ENCODE measurements at regions not wholly inside any gene's neighbourhood (a gene's known extent, or its start where the extent isn't known, plus 50 kb on each side); places are given as distances from the start of the nearest gene placed in this dataset.

DNA sequence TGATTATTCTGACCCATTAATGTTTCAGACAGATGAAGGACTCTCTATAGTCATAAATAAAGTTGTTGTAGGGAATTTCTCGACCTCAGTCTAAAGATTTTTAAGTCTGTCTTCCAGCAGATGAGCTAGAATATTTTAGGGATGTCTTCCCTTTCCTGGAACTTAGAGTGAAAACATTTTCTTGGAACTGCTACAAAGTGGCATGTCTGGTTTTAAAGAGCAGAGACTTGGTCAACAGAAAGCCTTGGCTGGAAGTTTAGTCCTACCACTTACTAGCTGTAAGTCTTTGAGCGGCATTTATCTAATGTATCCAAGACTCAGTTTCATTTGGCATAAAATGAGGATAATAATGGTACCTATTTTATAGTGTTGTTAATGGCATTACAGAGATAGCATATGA, 120.0 kb upstream of the TGFBR2 start:
- no peak for DNase-seq (ENCODE audit: low read depth, low spot score)
- no peak for TF ChIP-seq FOXP2 (optimal IDR thresholded peaks at IDR 0.05; ENCODE audit: control extremely low read depth, extremely low read length, insufficient read depth)
- no peak for TF ChIP-seq EZH2 (IDR thresholded peaks at IDR 0.05)
- TF ChIP-seq POLR2AphosphoS5 (IDR thresholded peaks at IDR 0.05; ENCODE audit: borderline replicate concordance, low read depth, low read length): no peak
- H3K9ac ChIP-seq (ENCODE audit: insufficient read length): no peak overlapping the region
- no peaks in the 10 kb centered on the region for H3K9me3 ChIP-seq (ENCODE audit: low read depth, low read length)
- H3K4me3 ChIP-seq: no peak overlapping the region
- H3K36me3 ChIP-seq (ENCODE audit: insufficient read depth, low read length): no peaks in the 10 kb centered on the region
- H3K27ac ChIP-seq: no peak overlapping the region

DNA sequence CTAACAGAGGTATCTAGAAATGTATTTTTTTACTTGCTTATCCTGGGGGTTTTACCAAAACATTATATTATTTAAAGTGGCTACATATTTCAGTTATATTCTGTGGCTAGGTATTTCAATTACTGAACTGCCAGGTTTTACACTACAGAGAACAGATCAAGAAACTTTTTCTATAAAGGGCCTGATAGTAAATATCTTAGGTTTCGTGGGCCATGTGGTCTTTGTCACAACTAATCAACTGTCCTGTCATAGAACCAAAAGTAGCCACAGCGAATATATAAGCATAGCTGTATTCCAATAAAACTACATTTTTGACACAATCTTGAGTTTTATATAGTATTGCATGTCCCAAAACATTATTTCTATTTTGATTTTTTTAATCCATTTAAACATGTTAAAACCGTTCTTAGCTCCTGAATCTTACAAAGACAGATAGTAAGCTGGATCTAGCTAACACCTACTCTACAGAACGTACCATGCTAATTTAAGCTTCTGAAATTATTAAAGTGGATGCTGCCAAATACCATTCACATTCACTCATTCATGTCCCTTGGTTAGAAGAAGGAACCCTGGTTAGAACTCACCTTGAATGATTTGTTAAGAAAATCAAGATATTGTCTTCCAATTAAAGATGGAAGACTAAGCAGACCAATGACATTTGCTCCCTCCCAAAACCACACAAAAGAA, 118.2 kb upstream of the TGFBR2 start:
- Histone ChIP-seq H3K27ac (no peak overlapping the region), H3K4me3 (no peak overlapping the region), H3K9me3 (ENCODE audit: low read depth, low read length) (no peaks in the 10 kb centered on the region), H3K36me3 (ENCODE audit: insufficient read depth, low read length) (no peaks in the 10 kb centered on the region), H3K9ac (ENCODE audit: insufficient read length) (no peak overlapping the region)
- DNase-seq (ENCODE audit: low read depth, low spot score): no peak
- TF ChIP-seq FOXP2 (optimal IDR thresholded peaks at IDR 0.05; ENCODE audit: control extremely low read depth, extremely low read length, insufficient read depth) (no peak), POLR2AphosphoS5 (IDR thresholded peaks at IDR 0.05; ENCODE audit: borderline replicate concordance, low read depth, low read length) (no peak), EZH2 (IDR thresholded peaks at IDR 0.05) (no peak)

DNA sequence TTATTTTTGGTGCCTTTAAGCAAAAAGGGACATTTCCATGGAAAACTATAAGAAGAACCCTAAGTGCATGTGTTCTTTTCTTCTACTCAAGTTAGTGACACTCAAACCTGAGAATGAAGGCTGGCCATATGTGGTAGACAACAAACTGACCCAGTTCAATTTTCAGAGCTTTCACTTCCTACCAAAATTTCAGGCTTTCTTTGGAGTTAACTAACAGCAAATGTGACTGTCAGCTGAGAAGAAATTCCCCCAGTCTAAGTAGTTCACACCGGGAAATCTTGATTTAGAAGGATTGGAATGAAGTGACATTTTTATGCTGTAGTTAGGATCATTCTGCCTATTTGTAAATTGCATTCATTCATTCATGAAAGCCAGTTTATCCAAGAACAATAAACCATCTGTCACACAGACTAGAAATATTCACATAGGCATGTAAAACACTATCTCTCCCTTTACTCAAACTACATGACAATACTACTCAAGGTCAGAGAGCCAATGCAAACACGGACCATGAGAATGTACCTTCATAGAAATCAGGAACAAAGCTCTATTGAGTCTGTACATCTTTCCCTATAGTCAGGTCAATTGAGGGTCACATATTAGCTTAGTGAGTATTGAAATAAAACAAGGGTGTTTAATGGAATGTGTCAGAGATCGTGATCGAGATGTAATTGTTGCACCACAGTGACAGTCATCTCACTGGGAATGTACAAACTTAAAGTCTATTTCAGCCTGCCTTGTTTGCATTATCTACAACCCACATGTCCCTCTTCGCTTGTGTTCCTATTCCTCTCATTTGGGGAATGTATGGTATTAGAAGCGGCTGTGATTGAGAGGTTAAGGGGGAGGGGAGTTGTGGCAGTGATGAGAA, 113.8 kb upstream of the TGFBR2 start:
- no peaks in the 10 kb centered on the region for H3K9me3 ChIP-seq (ENCODE audit: low read depth, low read length)
- H3K36me3 ChIP-seq (ENCODE audit: insufficient read depth, low read length): no peaks in the 10 kb centered on the region
- H3K4me3 ChIP-seq: no peak overlapping the region
- no peak overlapping the region for H3K9ac ChIP-seq (ENCODE audit: insufficient read length)
- TF ChIP-seq POLR2AphosphoS5 (IDR thresholded peaks at IDR 0.05; ENCODE audit: borderline replicate concordance, low read depth, low read length) (no peak), FOXP2 (optimal IDR thresholded peaks at IDR 0.05; ENCODE audit: control extremely low read depth, extremely low read length, insufficient read depth) (no peak), EZH2 (IDR thresholded peaks at IDR 0.05) (no peak)
- no peak for DNase-seq (ENCODE audit: low read depth, low spot score)
- no peak overlapping the region for H3K27ac ChIP-seq

GRCh38 chr3:30493911-30494311, 112.5 kb upstream of the TGFBR2 start:
- H3K9me3 ChIP-seq (ENCODE audit: low read depth, low read length): no peaks in the 10 kb centered on the region
- H3K9ac ChIP-seq (ENCODE audit: insufficient read length): no peak overlapping the region
- no peak for DNase-seq (ENCODE audit: low read depth, low spot score)
- no peak overlapping the region for H3K27ac ChIP-seq
- TF ChIP-seq EZH2 (IDR thresholded peaks at IDR 0.05) (no peak), FOXP2 (optimal IDR thresholded peaks at IDR 0.05; ENCODE audit: control extremely low read depth, extremely low read length, insufficient read depth) (no peak), POLR2AphosphoS5 (IDR thresholded peaks at IDR 0.05; ENCODE audit: borderline replicate concordance, low read depth, low read length) (no peak)
- H3K36me3 ChIP-seq (ENCODE audit: insufficient read depth, low read length): no peaks in the 10 kb centered on the region
- H3K4me3 ChIP-seq: no peak overlapping the region

- Histone ChIP-seq H3K9me3 (ENCODE audit: low read depth, low read length) (no peaks in the 10 kb centered on the region), H3K27ac (no peak overlapping the region), H3K4me3 (no peak overlapping the region), H3K9ac (ENCODE audit: insufficient read length) (no peak overlapping the region), H3K36me3 (ENCODE audit: insufficient read depth, low read length) (no peaks in the 10 kb centered on the region)
- no peak for TF ChIP-seq EZH2 (IDR thresholded peaks at IDR 0.05)
- no peak for TF ChIP-seq FOXP2 (optimal IDR thresholded peaks at IDR 0.05; ENCODE audit: control extremely low read depth, extremely low read length, insufficient read depth)
- no peak for TF ChIP-seq POLR2AphosphoS5 (IDR thresholded peaks at IDR 0.05; ENCODE audit: borderline replicate concordance, low read depth, low read length)
- no peak for DNase-seq (ENCODE audit: low read depth, low spot score)
Observed at GRCh38 chr3:30495172-30496065, 111.0 kb upstream of the TGFBR2 start.

- H3K4me3 ChIP-seq: no peak overlapping the region
- DNase-seq (ENCODE audit: low read depth, low spot score): no peak
- no peak overlapping the region for H3K9ac ChIP-seq (ENCODE audit: insufficient read length)
- H3K36me3 ChIP-seq (ENCODE audit: insufficient read depth, low read length): no peaks in the 10 kb centered on the region
- no peaks in the 10 kb centered on the region for H3K9me3 ChIP-seq (ENCODE audit: low read depth, low read length)
- no peak for TF ChIP-seq EZH2 (IDR thresholded peaks at IDR 0.05)
- TF ChIP-seq FOXP2 (optimal IDR thresholded peaks at IDR 0.05; ENCODE audit: control extremely low read depth, extremely low read length, insufficient read depth): no peak
- no peak for TF ChIP-seq POLR2AphosphoS5 (IDR thresholded peaks at IDR 0.05; ENCODE audit: borderline replicate concordance, low read depth, low read length)
- H3K27ac ChIP-seq: no peak overlapping the region
Observed at GRCh38 chr3:30496066-30496966, 110.1 kb upstream of the TGFBR2 start.

- Histone ChIP-seq H3K36me3 (ENCODE audit: insufficient read depth, low read length) (no peaks in the 10 kb centered on the region), H3K4me3 (no peak overlapping the region), H3K27ac (no peak overlapping the region), H3K9ac (ENCODE audit: insufficient read length) (no peak overlapping the region), H3K9me3 (ENCODE audit: low read depth, low read length) (no peaks in the 10 kb centered on the region)
- DNase-seq (ENCODE audit: low read depth, low spot score): no peak
- no peak for TF ChIP-seq FOXP2 (optimal IDR thresholded peaks at IDR 0.05; ENCODE audit: control extremely low read depth, extremely low read length, insufficient read depth)
- no peak for TF ChIP-seq EZH2 (IDR thresholded peaks at IDR 0.05)
- TF ChIP-seq POLR2AphosphoS5 (IDR thresholded peaks at IDR 0.05; ENCODE audit: borderline replicate concordance, low read depth, low read length): no peak
Observed at GRCh38 chr3:30498587-30498967, 107.8 kb upstream of the TGFBR2 start.
